ENCODE measurements at regions not wholly inside any gene's neighbourhood (a gene's known extent, or its start where the extent isn't known, plus 50 kb on each side); places are given as distances from the start of the nearest gene placed in this dataset.
A peak's percentile ranks its signal among the peaks of the same experiment; 100 is the strongest.
"Not testable (repeated sequence)": the region's sequence is repeated elsewhere in the genome, so short reads cannot be mapped to it uniquely, and the experiment has no call there.

GRCh38 chr1:37362594-37363385 lies 111.6 kb upstream of the ZC3H12A start:
- Mint-ChIP-seq H3K36me3 (no peaks in the 10 kb centered on the region), H3K4me3 (no peak overlapping the region), H3K27ac (no peak overlapping the region), H3K9me3 (no peaks in the 10 kb centered on the region), H3K4me1 (ENCODE audit: low read depth in 2 of 2) (no peaks in the 10 kb centered on the region), H3K27me3 (peaks cover 51 to 57% of the 10 kb centered on the region in 2 donors)
- ATAC-seq, result peak in 1 of 2 donors; percentile 31
- no peak for DNase-seq (ENCODE audit: low spot score)

DNA sequence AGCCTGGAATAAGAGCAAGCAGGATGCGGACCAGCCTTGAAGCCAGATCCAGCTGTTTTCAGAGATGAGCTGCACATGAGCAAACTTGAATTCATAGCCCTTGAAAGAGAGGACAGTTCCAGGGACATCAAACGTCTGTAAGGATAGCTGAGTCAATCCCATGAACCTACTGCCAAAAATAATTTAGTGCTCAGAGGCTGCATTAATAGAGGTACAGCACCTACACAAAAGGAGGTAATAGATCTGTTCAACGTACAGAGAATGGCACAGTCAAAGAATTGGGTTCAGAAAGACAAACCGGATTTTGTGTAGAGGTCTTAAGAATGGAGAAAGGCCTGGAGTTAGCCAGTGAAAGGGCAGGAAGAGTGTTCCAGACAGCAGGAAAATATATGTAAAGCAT lies 110.8 kb upstream of the ZC3H12A start:
- ATAC-seq, result no peak
- no peaks in the 10 kb centered on the region for H3K4me1 Mint-ChIP-seq (ENCODE audit: low read depth in 2 of 2)

DNA sequence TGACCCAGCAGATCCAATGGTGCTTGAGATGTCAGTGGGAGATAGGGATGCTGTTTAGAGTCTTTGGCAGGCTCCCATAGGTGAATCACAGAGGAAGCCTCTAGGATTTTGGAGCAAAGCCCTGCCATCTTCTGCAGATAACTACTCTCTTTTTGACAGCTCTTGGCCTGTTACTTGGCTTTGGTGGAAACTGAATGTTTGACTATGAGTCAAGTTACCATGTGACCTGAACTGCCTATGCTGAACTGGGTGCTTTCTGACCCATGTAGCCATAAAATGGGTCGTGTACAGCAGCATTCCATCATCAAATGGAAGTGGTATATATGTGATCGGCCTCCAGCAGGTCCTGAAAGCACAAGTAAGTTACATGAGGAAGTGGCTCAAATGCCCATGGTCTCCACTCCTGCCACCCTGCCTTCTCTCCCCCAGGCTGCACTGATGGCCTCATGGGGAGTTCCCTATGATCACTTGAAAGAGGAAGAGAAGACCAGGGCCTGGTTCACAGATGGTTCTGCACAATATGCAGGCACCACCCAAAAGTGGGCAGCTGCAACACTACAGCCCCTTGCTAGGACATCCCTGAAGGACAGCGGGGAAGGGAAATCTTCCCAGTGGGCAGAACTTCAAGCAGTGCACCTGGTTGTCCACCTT lies 105.6 kb upstream of the ZC3H12A start:
- H3K27ac Mint-ChIP-seq; H3K9me3 Mint-ChIP-seq; H3K4me3 Mint-ChIP-seq; H3K4me1 Mint-ChIP-seq (ENCODE audit: low read depth in 2 of 2); DNase-seq (ENCODE audit: low spot score); H3K36me3 Mint-ChIP-seq; ATAC-seq: not testable (repeated sequence)
- H3K27me3 Mint-ChIP-seq, result peaks cover 20 to 25% of the 10 kb centered on the region in 2 donors

More for the DNA sequence above, 110.8 kb upstream of the ZC3H12A start:
- Mint-ChIP-seq H3K4me3 (no peak overlapping the region), H3K9me3 (no peaks in the 10 kb centered on the region), H3K27me3 (peaks cover 47 to 53% of the 10 kb centered on the region in 2 donors), H3K27ac (no peak overlapping the region), H3K36me3 (no peaks in the 10 kb centered on the region)
- no peak for DNase-seq (ENCODE audit: low spot score)

DNA sequence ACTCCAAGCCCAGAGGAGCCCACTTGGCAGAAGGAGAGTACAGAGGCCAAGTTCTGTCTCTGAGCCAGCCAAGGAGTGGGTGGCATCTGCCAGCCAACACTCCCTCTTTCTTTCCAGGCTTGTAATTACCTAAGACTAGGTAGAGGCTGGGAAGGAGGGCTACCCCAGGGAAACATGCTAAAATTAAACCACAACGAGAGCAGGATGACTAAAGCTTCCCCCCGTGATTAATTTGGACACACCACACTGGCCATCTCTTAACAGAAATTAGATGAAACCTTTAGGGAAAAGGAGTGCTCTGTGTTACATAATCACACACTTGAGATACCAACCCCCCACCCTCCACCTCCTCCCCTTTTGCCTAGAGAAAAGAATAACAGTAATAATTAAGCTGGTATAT lies 102.1 kb upstream of the ZC3H12A start:
- ATAC-seq (no peak), DNase-seq (ENCODE audit: low spot score) (no peak)
- Mint-ChIP-seq H3K36me3 (no peaks in the 10 kb centered on the region), H3K4me3 (no peak overlapping the region), H3K27ac (no peak overlapping the region), H3K27me3 (peaks cover 2 to 6% of the 10 kb centered on the region in 2 donors), H3K9me3 (no peaks in the 10 kb centered on the region), H3K4me1 (ENCODE audit: low read depth in 2 of 2) (no peaks in the 10 kb centered on the region)

DNA sequence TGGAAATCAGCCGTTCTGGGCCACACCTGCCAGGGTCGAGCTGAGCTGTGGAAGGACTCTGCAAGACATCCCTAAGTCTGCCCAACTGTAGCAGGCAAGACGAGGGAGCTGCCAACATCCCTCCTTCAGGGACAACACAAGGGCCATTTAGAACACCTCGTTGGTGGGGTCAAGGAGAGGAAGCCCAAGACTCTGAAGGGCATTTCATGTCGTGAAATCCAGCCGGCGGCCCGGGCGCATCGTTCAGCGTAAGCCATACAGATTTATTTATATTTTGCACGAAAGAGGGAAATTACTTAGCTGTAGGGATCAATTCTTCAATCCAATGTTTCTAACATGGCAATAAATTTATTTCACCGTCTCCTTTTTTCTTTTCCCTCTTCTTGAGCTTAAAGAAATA lies 101.7 kb upstream of the ZC3H12A start:
- DNase-seq (ENCODE audit: low spot score) (no peak), ATAC-seq (no peak)
- Mint-ChIP-seq H3K9me3 (no peaks in the 10 kb centered on the region), H3K27me3 (peaks cover 5 to 8% of the 10 kb centered on the region in 2 donors), H3K27ac (no peak overlapping the region), H3K4me1 (ENCODE audit: low read depth in 2 of 2) (no peaks in the 10 kb centered on the region), H3K36me3 (no peaks in the 10 kb centered on the region), H3K4me3 (no peak overlapping the region)

DNA sequence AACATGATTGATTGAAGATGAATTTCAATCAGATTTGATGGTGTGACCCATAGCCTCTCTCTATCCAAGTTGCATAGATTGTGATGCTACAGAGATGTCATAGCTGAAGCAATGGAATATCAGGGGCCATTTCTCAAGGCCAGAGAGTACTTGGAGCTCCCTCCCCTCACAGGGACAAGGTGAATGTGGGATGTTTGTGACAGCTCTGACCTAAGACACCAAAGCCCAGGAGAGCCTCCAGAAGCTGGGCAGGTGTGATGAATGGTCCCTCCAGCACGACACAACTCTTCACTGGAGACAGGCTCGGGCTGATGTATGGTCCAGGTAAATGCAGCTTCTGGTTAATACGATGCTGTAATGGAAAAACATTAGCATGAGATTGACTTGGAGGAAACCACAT lies 101.0 kb upstream of the ZC3H12A start:
- Mint-ChIP-seq H3K27me3 (peaks cover 12 to 15% of the 10 kb centered on the region in 2 donors), H3K9me3 (peaks cover 4% of the 10 kb centered on the region), H3K4me3 (no peak overlapping the region), H3K36me3 (no peaks in the 10 kb centered on the region), H3K4me1 (ENCODE audit: low read depth in 2 of 2) (no peaks in the 10 kb centered on the region), H3K27ac (no peak overlapping the region)
- ATAC-seq, result peak in 1 of 2 donors; percentile 36
- no peak for DNase-seq (ENCODE audit: low spot score)

GRCh38 chr1:37380546-37380945 lies 93.8 kb upstream of the ZC3H12A start:
- not testable (repeated sequence) for H3K9me3 Mint-ChIP-seq; H3K36me3 Mint-ChIP-seq; H3K4me3 Mint-ChIP-seq; ATAC-seq; H3K4me1 Mint-ChIP-seq (ENCODE audit: low read depth in 2 of 2); DNase-seq (ENCODE audit: low spot score); H3K27ac Mint-ChIP-seq
- peaks cover 35 to 48% of the 10 kb centered on the region in 2 donors for H3K27me3 Mint-ChIP-seq

- Mint-ChIP-seq H3K9me3 (no peaks in the 10 kb centered on the region), H3K27me3 (peaks cover 6 to 21% of the 10 kb centered on the region in 2 donors), H3K4me1 (ENCODE audit: low read depth in 2 of 2) (no peaks in the 10 kb centered on the region), H3K27ac (no peak overlapping the region), H3K4me3 (no peak overlapping the region), H3K36me3 (no peaks in the 10 kb centered on the region)
- DNase-seq (ENCODE audit: low spot score), result no peak
- ATAC-seq, result peak in 1 of 2 donors; percentile 60
Measured at GRCh38 chr1:37387854-37388253, 86.5 kb upstream of the ZC3H12A start.

- no peak overlapping the region for H3K4me3 Mint-ChIP-seq
- peaks cover 6 to 19% of the 10 kb centered on the region in 2 donors for H3K27me3 Mint-ChIP-seq
- ATAC-seq, result no peak
- H3K36me3 Mint-ChIP-seq, result no peaks in the 10 kb centered on the region
- DNase-seq (ENCODE audit: low spot score), result no peak
- no peaks in the 10 kb centered on the region for H3K4me1 Mint-ChIP-seq (ENCODE audit: low read depth in 2 of 2)
- H3K9me3 Mint-ChIP-seq, result no peaks in the 10 kb centered on the region
- no peak overlapping the region for H3K27ac Mint-ChIP-seq
Measured at GRCh38 chr1:37389327-37389726, 85.1 kb upstream of the ZC3H12A start.

GRCh38 chr1:37391211-37392011 lies 83.0 kb upstream of the ZC3H12A start:
- ATAC-seq, result no peak
- no peaks in the 10 kb centered on the region for H3K36me3 Mint-ChIP-seq
- H3K4me1 Mint-ChIP-seq (ENCODE audit: low read depth in 2 of 2), result no peaks in the 10 kb centered on the region
- no peak for DNase-seq (ENCODE audit: low spot score)
- no peak overlapping the region for H3K27ac Mint-ChIP-seq
- peaks cover 17 to 30% of the 10 kb centered on the region in 2 donors for H3K27me3 Mint-ChIP-seq
- H3K4me3 Mint-ChIP-seq, result no peak overlapping the region
- H3K9me3 Mint-ChIP-seq, result no peaks in the 10 kb centered on the region

GRCh38 chr1:37392051-37392450 lies 82.3 kb upstream of the ZC3H12A start:
- no peak overlapping the region for H3K27ac Mint-ChIP-seq
- no peaks in the 10 kb centered on the region for H3K9me3 Mint-ChIP-seq
- H3K4me3 Mint-ChIP-seq, result no peak overlapping the region
- H3K4me1 Mint-ChIP-seq (ENCODE audit: low read depth in 2 of 2), result no peaks in the 10 kb centered on the region
- no peak for ATAC-seq
- DNase-seq (ENCODE audit: low spot score), result no peak
- no peaks in the 10 kb centered on the region for H3K36me3 Mint-ChIP-seq
- H3K27me3 Mint-ChIP-seq, result peaks cover 19 to 35% of the 10 kb centered on the region in 2 donors

GRCh38 chr1:37393173-37394120 lies 80.9 kb upstream of the ZC3H12A start:
- Mint-ChIP-seq H3K27ac (no peak overlapping the region), H3K4me1 (ENCODE audit: low read depth in 2 of 2) (no peaks in the 10 kb centered on the region), H3K27me3 (peaks cover 27 to 39% of the 10 kb centered on the region in 2 donors), H3K36me3 (no peaks in the 10 kb centered on the region), H3K4me3 (no peak overlapping the region), H3K9me3 (no peaks in the 10 kb centered on the region)
- no peak for DNase-seq (ENCODE audit: low spot score)
- ATAC-seq, result peak in 1 of 2 donors; percentile 29
